ENCODE measurements at regions not wholly inside any gene's neighbourhood (a gene's known extent, or its start where the extent isn't known, plus 50 kb on each side); places are given as distances from the start of the nearest gene placed in this dataset.
A peak's percentile ranks its signal among the peaks of the same experiment; 100 is the strongest.

GRCh38 chr4:185875316-185875907 lies 63.4 kb upstream of the SORBS2 start:
- no peak overlapping the region for H3K27ac ChIP-seq (ENCODE audit: low read depth, low read length, poor library complexity, severe bottlenecking)
- no peaks in the 10 kb centered on the region for H3F3A ChIP-seq (ENCODE audit: insufficient read depth, low read length)
- H3K27me3 ChIP-seq (ENCODE audit: insufficient read depth, low read length): no peaks in the 10 kb centered on the region
- H3K79me2 ChIP-seq (ENCODE audit: insufficient read depth, low read length): no peaks in the 10 kb centered on the region
- H4K20me1 ChIP-seq (ENCODE audit: insufficient read depth, low read length): no peaks in the 10 kb centered on the region
- H3K4me2 ChIP-seq (ENCODE audit: low read length): no peak overlapping the region
- H3K9me2 ChIP-seq (ENCODE audit: low read depth, low read length): no peaks in the 10 kb centered on the region
- H3K36me3 ChIP-seq (ENCODE audit: insufficient read depth, low read length): no peaks in the 10 kb centered on the region
- no peaks in the 10 kb centered on the region for H3K9me3 ChIP-seq (ENCODE audit: low read length)
- peaks cover 16% of the 10 kb centered on the region for H3K4me1 ChIP-seq (ENCODE audit: insufficient read depth, low read length, severe bottlenecking)
- no peak overlapping the region for H3K9ac ChIP-seq (ENCODE audit: low read length)
- no peak overlapping the region for H3K4me3 ChIP-seq (ENCODE audit: low read depth, low read length, poor library complexity, severe bottlenecking)
- no peak overlapping the region for H2AFZ ChIP-seq (ENCODE audit: low read length)
- TF ChIP-seq EZH2 (IDR thresholded peaks at IDR 0.05; ENCODE audit: borderline replicate concordance, low read length) (no peak), CTCF (IDR thresholded peaks at IDR 0.05; ENCODE audit: low read length) (no peak)

- Histone ChIP-seq H3K79me2 (ENCODE audit: insufficient read depth, low read length) (no peaks in the 10 kb centered on the region), H3K27me3 (ENCODE audit: insufficient read depth, low read length) (no peaks in the 10 kb centered on the region), H3F3A (ENCODE audit: insufficient read depth, low read length) (no peaks in the 10 kb centered on the region), H3K4me1 (ENCODE audit: insufficient read depth, low read length, severe bottlenecking) (peaks cover 31% of the 10 kb centered on the region), H3K4me3 (ENCODE audit: low read depth, low read length, poor library complexity, severe bottlenecking) (no peak overlapping the region), H3K4me2 (ENCODE audit: low read length) (no peak overlapping the region), H2AFZ (ENCODE audit: low read length) (no peak overlapping the region), H3K9me3 (ENCODE audit: low read length) (no peaks in the 10 kb centered on the region), H3K9ac (ENCODE audit: low read length) (no peak overlapping the region), H4K20me1 (ENCODE audit: insufficient read depth, low read length) (no peaks in the 10 kb centered on the region), H3K36me3 (ENCODE audit: insufficient read depth, low read length) (no peaks in the 10 kb centered on the region), H3K9me2 (ENCODE audit: low read depth, low read length) (no peaks in the 10 kb centered on the region), H3K27ac (ENCODE audit: low read depth, low read length, poor library complexity, severe bottlenecking) (no peak overlapping the region)
- TF ChIP-seq CTCF (IDR thresholded peaks at IDR 0.05; ENCODE audit: low read length) (no peak), EZH2 (IDR thresholded peaks at IDR 0.05; ENCODE audit: borderline replicate concordance, low read length) (no peak)
Measured at GRCh38 chr4:185878633-185879032, 66.6 kb upstream of the SORBS2 start.

- no peaks in the 10 kb centered on the region for H3F3A ChIP-seq (ENCODE audit: insufficient read depth, low read length)
- no peaks in the 10 kb centered on the region for H3K9me3 ChIP-seq (ENCODE audit: low read length)
- peak overlapping the region; percentile 69 for H3K4me2 ChIP-seq (ENCODE audit: low read length)
Measured at GRCh38 chr4:185879666-185880312, 67.8 kb upstream of the SORBS2 start.

More at GRCh38 chr4:185879666-185880312, 67.8 kb upstream of the SORBS2 start:
- H3K4me3 ChIP-seq (ENCODE audit: low read depth, low read length, poor library complexity, severe bottlenecking): peak overlapping the region; percentile 52
- H4K20me1 ChIP-seq (ENCODE audit: insufficient read depth, low read length): no peaks in the 10 kb centered on the region
- H3K79me2 ChIP-seq (ENCODE audit: insufficient read depth, low read length): no peaks in the 10 kb centered on the region
- no peak overlapping the region for H2AFZ ChIP-seq (ENCODE audit: low read length)
- H3K36me3 ChIP-seq (ENCODE audit: insufficient read depth, low read length): no peaks in the 10 kb centered on the region
- no peaks in the 10 kb centered on the region for H3K27me3 ChIP-seq (ENCODE audit: insufficient read depth, low read length)
- H3K9ac ChIP-seq (ENCODE audit: low read length): peak overlapping the region; percentile 55
- no peak for TF ChIP-seq EZH2 (IDR thresholded peaks at IDR 0.05; ENCODE audit: borderline replicate concordance, low read length)
- TF ChIP-seq CTCF (IDR thresholded peaks at IDR 0.05; ENCODE audit: low read length): no peak
- H3K9me2 ChIP-seq (ENCODE audit: low read depth, low read length): no peaks in the 10 kb centered on the region
- H3K4me1 ChIP-seq (ENCODE audit: insufficient read depth, low read length, severe bottlenecking): peaks cover 31% of the 10 kb centered on the region
- peak overlapping the region; percentile 97 for H3K27ac ChIP-seq (ENCODE audit: low read depth, low read length, poor library complexity, severe bottlenecking)

Data from OCI-LY1 (cell line).